ENCODE measurements at regions not wholly inside any gene's neighbourhood (a gene's known extent, or its start where the extent isn't known, plus 50 kb on each side); places are given as distances from the start of the nearest gene placed in this dataset.

DNA sequence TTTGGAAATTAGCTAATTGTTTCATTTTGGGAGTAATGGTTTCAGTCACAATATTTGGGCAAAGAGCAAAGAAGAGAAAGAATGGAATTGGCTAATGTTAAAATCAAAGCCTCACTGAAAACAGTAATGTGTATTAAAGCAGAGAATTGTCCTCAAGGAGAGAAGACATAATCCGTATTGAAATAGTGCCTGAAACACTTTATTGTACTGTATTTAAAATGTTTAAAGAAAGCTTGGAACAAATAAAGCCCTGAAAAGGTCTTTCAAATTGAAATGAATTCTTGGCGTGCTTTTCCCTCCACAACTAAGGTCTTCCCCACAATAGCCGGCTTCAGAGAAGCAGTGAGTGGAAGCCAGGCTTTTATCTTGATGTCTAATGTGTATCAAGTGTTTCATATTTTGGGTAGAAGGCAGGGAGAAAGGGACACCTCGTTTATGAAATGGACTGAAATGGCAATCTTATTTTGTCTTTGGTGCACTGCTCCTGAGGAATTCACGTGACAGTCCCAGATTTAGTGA is 212.9 kb upstream of the CRY1 start:
- no peaks in the 10 kb centered on the region for H3F3A ChIP-seq (ENCODE audit: insufficient read depth)
- no peak overlapping the region for H3K4me3 ChIP-seq (ENCODE audit: insufficient read depth, low read length, poor library complexity, severe bottlenecking)
- H3K4me2 ChIP-seq (ENCODE audit: low read depth, low read length, poor library complexity, severe bottlenecking): no peak overlapping the region
- no peaks in the 10 kb centered on the region for H3K36me3 ChIP-seq (ENCODE audit: low read length)
- H3K9me2 ChIP-seq (replicated peaks; ENCODE audit: insufficient read depth, low read length): no peaks in the 10 kb centered on the region
- no peak for TF ChIP-seq EZH2phosphoT487 (conservative IDR thresholded peaks at IDR 0.05; ENCODE audit: low read length)
- no peak overlapping the region for H3K27ac ChIP-seq (ENCODE audit: low read depth, low read length)
- H3K79me2 ChIP-seq (ENCODE audit: insufficient read depth, low read length): no peaks in the 10 kb centered on the region
- no peak overlapping the region for H2AFZ ChIP-seq (ENCODE audit: low read depth, low read length, severe bottlenecking)
- no peaks in the 10 kb centered on the region for H3K9me3 ChIP-seq (ENCODE audit: insufficient read depth, low read length)
- no peak overlapping the region for H3K9ac ChIP-seq (ENCODE audit: low read length)
- no peaks in the 10 kb centered on the region for H4K20me1 ChIP-seq (ENCODE audit: low read depth, low read length)
- H3K27me3 ChIP-seq (ENCODE audit: low read length): peaks cover 4% of the 10 kb centered on the region; the same call in 1 of the 2 replicates

GRCh38 chr12:107308310-107308709 is 215.0 kb upstream of the CRY1 start:
- Histone ChIP-seq H3K9me3 (ENCODE audit: insufficient read depth, low read length) (no peaks in the 10 kb centered on the region), H3K79me2 (ENCODE audit: insufficient read depth, low read length) (no peaks in the 10 kb centered on the region), H3K4me2 (ENCODE audit: low read depth, low read length, poor library complexity, severe bottlenecking) (no peak overlapping the region), H3K27me3 (ENCODE audit: low read length) (peaks cover 4% of the 10 kb centered on the region; the same call in 1 of the 2 replicates), H3K36me3 (ENCODE audit: low read length) (no peaks in the 10 kb centered on the region), H3K27ac (ENCODE audit: low read depth, low read length) (no peak overlapping the region), H4K20me1 (ENCODE audit: low read depth, low read length) (no peaks in the 10 kb centered on the region), H3F3A (ENCODE audit: insufficient read depth) (no peaks in the 10 kb centered on the region), H3K9me2 (replicated peaks; ENCODE audit: insufficient read depth, low read length) (no peaks in the 10 kb centered on the region), H3K4me3 (ENCODE audit: insufficient read depth, low read length, poor library complexity, severe bottlenecking) (no peak overlapping the region), H3K9ac (ENCODE audit: low read length) (no peak overlapping the region), H2AFZ (ENCODE audit: low read depth, low read length, severe bottlenecking) (no peak overlapping the region)
- TF ChIP-seq EZH2phosphoT487 (conservative IDR thresholded peaks at IDR 0.05; ENCODE audit: low read length): no peak
- no peak for TF ChIP-seq CTCF (IDR thresholded peaks at IDR 0.05; ENCODE audit: insufficient read depth, low read length, poor library complexity, severe bottlenecking)

GRCh38 chr12:107309020-107309419 is 215.7 kb upstream of the CRY1 start:
- Histone ChIP-seq H3K4me2 (ENCODE audit: low read depth, low read length, poor library complexity, severe bottlenecking) (no peak overlapping the region), H2AFZ (ENCODE audit: low read depth, low read length, severe bottlenecking) (no peak overlapping the region), H4K20me1 (ENCODE audit: low read depth, low read length) (no peaks in the 10 kb centered on the region), H3K9me3 (ENCODE audit: insufficient read depth, low read length) (no peaks in the 10 kb centered on the region), H3F3A (ENCODE audit: insufficient read depth) (no peaks in the 10 kb centered on the region), H3K79me2 (ENCODE audit: insufficient read depth, low read length) (no peaks in the 10 kb centered on the region), H3K9me2 (replicated peaks; ENCODE audit: insufficient read depth, low read length) (no peaks in the 10 kb centered on the region), H3K27me3 (ENCODE audit: low read length) (peaks cover 4% of the 10 kb centered on the region; the same call in 1 of the 2 replicates), H3K4me3 (ENCODE audit: insufficient read depth, low read length, poor library complexity, severe bottlenecking) (no peak overlapping the region), H3K9ac (ENCODE audit: low read length) (no peak overlapping the region), H3K27ac (ENCODE audit: low read depth, low read length) (no peak overlapping the region), H3K36me3 (ENCODE audit: low read length) (no peaks in the 10 kb centered on the region)
- no peak for TF ChIP-seq CTCF (IDR thresholded peaks at IDR 0.05; ENCODE audit: insufficient read depth, low read length, poor library complexity, severe bottlenecking)
- TF ChIP-seq EZH2phosphoT487 (conservative IDR thresholded peaks at IDR 0.05; ENCODE audit: low read length): no peak

GRCh38 chr12:107310621-107311020 is 217.3 kb upstream of the CRY1 start:
- Histone ChIP-seq H3F3A (ENCODE audit: insufficient read depth) (no peaks in the 10 kb centered on the region), H3K27me3 (ENCODE audit: low read length) (peaks cover 4% of the 10 kb centered on the region; the same call in 1 of the 2 replicates), H3K9me2 (replicated peaks; ENCODE audit: insufficient read depth, low read length) (no peaks in the 10 kb centered on the region), H3K9me3 (ENCODE audit: insufficient read depth, low read length) (no peaks in the 10 kb centered on the region), H3K9ac (ENCODE audit: low read length) (no peak overlapping the region), H4K20me1 (ENCODE audit: low read depth, low read length) (no peaks in the 10 kb centered on the region), H3K4me2 (ENCODE audit: low read depth, low read length, poor library complexity, severe bottlenecking) (no peak overlapping the region), H3K4me3 (ENCODE audit: insufficient read depth, low read length, poor library complexity, severe bottlenecking) (no peak overlapping the region), H3K36me3 (ENCODE audit: low read length) (no peaks in the 10 kb centered on the region), H3K27ac (ENCODE audit: low read depth, low read length) (no peak overlapping the region), H3K79me2 (ENCODE audit: insufficient read depth, low read length) (no peaks in the 10 kb centered on the region), H2AFZ (ENCODE audit: low read depth, low read length, severe bottlenecking) (no peak overlapping the region)
- TF ChIP-seq EZH2phosphoT487 (conservative IDR thresholded peaks at IDR 0.05; ENCODE audit: low read length) (no peak), CTCF (IDR thresholded peaks at IDR 0.05; ENCODE audit: insufficient read depth, low read length, poor library complexity, severe bottlenecking) (no peak)

Data from SU-DHL-6 (cell line).